Brain microvascular endothelial cell (primary cell): ENCODE measurements at regions not wholly inside any gene's neighbourhood (a gene's known extent, or its start where the extent isn't known, plus 50 kb on each side); places are given as distances from the start of the nearest gene placed in this dataset.

Source experiments
- DNase-seq: peaks from one replicate; pipeline ENCODE4 v3.0.0-alpha.2; 2020
- H3K27ac ChIP-seq: fragments of 250-450 bp; sonication (Bioruptor Pico); 2 replicates; pipeline ENCODE4 v1.5.1; 2020; ENCODE audit warnings: mild to moderate bottlenecking, moderate library complexity
- H3K27me3 ChIP-seq: fragments of 250-450 bp; sonication (Bioruptor Pico); replicated peaks from 2 replicates; pipeline ENCODE4 v1.5.1; 2020; ENCODE audit warnings: mild to moderate bottlenecking
- H3K36me3 ChIP-seq: fragments of 250-450 bp; sonication (Bioruptor Pico); replicated peaks from 2 replicates; pipeline ENCODE4 v1.5.1; 2020; ENCODE audit warnings: mild to moderate bottlenecking
- H3K4me3 ChIP-seq: 2 replicates; pipeline ENCODE4 v1.5.1; 2011; ENCODE audit warnings: low read depth, mild to moderate bottlenecking, control low read depth, low read length, moderate library complexity
- CTCF ChIP-seq: IDR thresholded peaks from 2 replicates; pipeline ENCODE4 v1.5.1; 2011; ENCODE audit warnings: low read depth, mild to moderate bottlenecking, moderate library complexity, low read length, control low read depth, inconsistent platforms; ENCODE audit errors: missing control alignments
- in situ Hi-C: cut with HindIII; loops from 2 replicates; pipeline ENCODE4 v1.10.0; 2017; ENCODE audit warnings: low sequenced_read_pairs, low pct_ligation_motif_present

- no peak for DNase-seq
- Histone ChIP-seq H3K27ac (no peak overlapping the region), H3K4me3 (no peak overlapping the region), H3K27me3 (no peaks in the 10 kb centered on the region), H3K36me3 (no peaks in the 10 kb centered on the region)
- in situ Hi-C loops = no loop called here
- TF ChIP-seq CTCF = no peak
These were observed 425.1 kb upstream of the MGMT start for GRCh38 chr10:129041916-129042315.

DNA sequence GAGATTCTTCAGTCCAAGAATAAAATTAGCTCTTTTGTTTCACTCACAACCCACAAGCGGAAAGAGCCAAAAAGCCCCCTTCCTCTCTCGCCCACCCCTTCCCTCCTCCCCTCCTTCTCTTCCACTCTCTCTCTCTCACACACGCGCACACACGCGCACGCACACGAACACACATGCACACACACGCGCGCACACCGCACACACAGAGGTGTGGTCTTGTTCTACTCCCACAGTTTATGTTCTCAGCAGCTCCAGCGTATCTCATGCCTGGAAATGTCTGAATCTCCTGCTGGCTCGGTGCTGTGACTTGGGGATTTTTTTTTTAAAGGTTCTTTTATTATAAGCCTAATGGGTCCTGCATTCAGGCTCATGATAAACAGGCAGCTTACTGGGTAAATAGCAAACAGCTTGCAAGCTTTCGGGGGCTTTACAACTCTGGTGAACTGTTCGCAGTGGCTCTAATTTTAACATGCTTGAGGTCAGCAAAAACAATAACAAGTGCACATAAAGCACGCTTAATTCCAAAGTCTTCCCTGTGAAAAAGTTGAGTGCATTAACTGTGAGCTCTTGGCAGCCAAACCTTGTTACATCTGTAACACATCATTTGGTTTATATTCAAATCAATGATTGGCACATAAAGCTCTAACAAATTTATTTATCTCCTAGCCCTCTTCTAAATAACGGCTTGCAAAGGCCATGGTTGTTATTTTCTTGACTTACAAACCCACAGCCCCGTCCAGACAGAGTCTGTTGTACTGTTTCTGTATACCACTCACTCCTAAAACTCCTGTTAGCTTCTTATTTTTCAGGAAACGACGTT, 424.1 kb upstream of the MGMT start:
- in situ Hi-C loops = no loop called here
- H3K4me3 ChIP-seq = no peak overlapping the region
- H3K36me3 ChIP-seq = no peaks in the 10 kb centered on the region
- no peak for DNase-seq
- no peaks in the 10 kb centered on the region for H3K27me3 ChIP-seq
- no peak overlapping the region for H3K27ac ChIP-seq
- no peak for TF ChIP-seq CTCF

DNA sequence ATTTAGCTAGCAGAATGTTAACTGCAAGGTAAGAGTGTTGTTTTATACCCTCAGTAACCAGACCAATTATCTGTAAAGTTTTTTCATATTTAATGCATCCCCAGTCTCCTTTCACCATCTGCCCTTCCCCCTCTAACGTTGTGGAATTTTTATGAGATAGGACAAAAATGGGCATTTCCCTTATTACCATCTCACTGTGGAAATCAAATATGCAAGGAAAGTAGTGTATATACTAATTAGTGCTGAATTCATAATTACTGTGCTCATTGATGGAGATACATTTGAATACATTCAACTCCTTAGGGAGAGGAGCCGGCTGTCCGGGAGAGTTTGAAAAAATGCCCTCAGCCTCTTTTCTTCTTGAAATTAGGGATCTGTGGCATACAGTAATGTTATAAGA, 423.4 kb upstream of the MGMT start:
- H3K36me3 ChIP-seq = no peaks in the 10 kb centered on the region
- no peak overlapping the region for H3K27ac ChIP-seq
- no peak for TF ChIP-seq CTCF
- DNase-seq = no peak
- H3K4me3 ChIP-seq = no peak overlapping the region
- H3K27me3 ChIP-seq = no peaks in the 10 kb centered on the region
- in situ Hi-C loops = no loop called here

- in situ Hi-C loops = no loop called here
- no peak for TF ChIP-seq CTCF
- Histone ChIP-seq H3K27ac (no peak overlapping the region), H3K4me3 (no peak overlapping the region), H3K27me3 (no peaks in the 10 kb centered on the region), H3K36me3 (no peaks in the 10 kb centered on the region)
- DNase-seq = no peak
These were observed 421.4 kb upstream of the MGMT start for GRCh38 chr10:129045599-129045998.

- no peaks in the 10 kb centered on the region for H3K27me3 ChIP-seq
- H3K36me3 ChIP-seq = no peaks in the 10 kb centered on the region
- TF ChIP-seq CTCF = no peak
- H3K27ac ChIP-seq = no peak overlapping the region
- in situ Hi-C loops = no loop called here
- DNase-seq = no peak
- no peak overlapping the region for H3K4me3 ChIP-seq
These were observed 420.9 kb upstream of the MGMT start for GRCh38 chr10:129046065-129046681.
